Right lobe of liver (tissue), 6 donors: ENCODE measurements at regions not wholly inside any gene's neighbourhood (a gene's known extent, or its start where the extent isn't known, plus 50 kb on each side); places are given as distances from the start of the nearest gene placed in this dataset.

Source experiments
- ATAC-seq, 4 donors: fragments of 200-7000 bp; cut with Tn5 transposase; one replicate each; pipeline ENCODE4 v1.9.1; 2020; ENCODE audit warnings: mild to moderate bottlenecking in 4 of 4, moderate library complexity in 4 of 4
- DNase-seq, 3 donors: peaks; one replicate each; pipeline ENCODE4 v3.0.0-alpha.2; 2020
- H3K27ac ChIP-seq, 3 donors: fragments of 200-600 bp; one replicate each; pipeline ENCODE4 v1.8.0; 2022
- H3K27me3 ChIP-seq, 2 donors: fragments of 200-600 bp; one replicate each; pipeline ENCODE4 v1.8.0; 2022
- H3K36me3 ChIP-seq, 4 donors: fragments of 200-600 bp; sonication (generic) in 1 of 4; one replicate each; pipeline versions ENCODE4 v1.5.1 to v1.8.0; 2017 to 2022; ENCODE audit warnings: control low read depth in 1 of 4
- H3K4me1 ChIP-seq, 4 donors: fragments of 200-600 bp; sonication (generic) in 1 of 4; one replicate each; pipeline versions ENCODE4 v1.5.1 to v1.8.0; 2017 to 2022; ENCODE audit warnings: control low read depth in 1 of 4
- H3K4me3 ChIP-seq, 3 donors: fragments of 200-600 bp; one replicate each; pipeline ENCODE4 v1.8.0; 2022
- H3K9me3 ChIP-seq, 4 donors: fragments of 200-600 bp; sonication (generic) in 1 of 4; one replicate each; pipeline versions ENCODE4 v1.5.1 to v1.8.0; 2017 to 2022; ENCODE audit warnings: control low read depth in 1 of 4
- POLR2A ChIP-seq: fragments of 450-650 bp; IDR thresholded peaks from one replicate; pipeline ENCODE4 v1.6.1; 2017; ENCODE audit warnings: antibody characterized with exemption, mild to moderate bottlenecking
- WGBS: methylation state at CpG from one replicate; pipeline ENCODE4 v1.1.6; 2018; ENCODE audit warnings: low coverage, low lambda C conversion rate; ENCODE audit not compliant: insufficient coverage; ENCODE audit errors: missing lambda C conversion rate; 5-methylcytosine and 5-hydroxymethylcytosine counted together
- intact Hi-C, 2 donors: fragments of 100-400 bp; cut with DNase I; formaldehyde crosslinking; loops; one replicate each; pipeline versions ENCODE4 v1.11.2 to v1.14.1; 2022
- TF ChIP-seq, protein P1 (sequence below), 4 donors: fragments of 200-600 bp in 3 of 4; fragments of 450-650 bp in 1 of 4; IDR thresholded peaks; one replicate each; pipeline versions ENCODE4 v1.5.1 to v1.8.0; 2016 to 2022; ENCODE audit warnings: antibody characterized with exemption in 4 of 4, mild to moderate bottlenecking in 2 of 4
- donor health status: DM: no; HTN: yes; CAD: no.
- donor health status: DM: no; HTN: no; CAD: no.
- donor health status: DM: no; HTN: no; CAD: no.
- donor health status: DM: no; HTN: yes; CAD: no.
- donor health status: DM: no; HTN: yes; CAD: no.

DNA sequence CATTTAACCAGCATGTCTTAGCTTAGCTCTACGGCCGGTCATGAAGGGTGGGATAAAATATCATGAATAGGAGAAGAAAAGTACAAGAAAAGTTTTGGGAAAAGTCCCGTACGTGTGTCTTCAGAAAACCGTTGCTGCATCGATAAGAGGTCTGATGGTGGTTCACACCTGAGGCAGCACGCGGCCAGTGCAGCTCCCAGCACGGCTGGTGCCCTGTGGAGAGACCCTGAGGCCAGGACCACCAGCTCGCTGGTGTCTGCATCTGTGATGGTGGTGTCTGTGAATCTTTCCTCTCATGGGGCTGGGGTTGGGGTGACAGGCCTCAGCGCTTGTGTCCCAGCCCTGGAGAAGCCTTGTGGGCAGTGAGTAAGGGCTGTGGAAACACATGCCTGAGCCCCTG is 148.9 kb upstream of the IRX4 start:
- WGBS: 69% methylated on average over 5 of the region's 11 CpGs
- Histone ChIP-seq H3K36me3 (no peaks in the 10 kb centered on the region), H3K9me3 (no peaks in the 10 kb centered on the region), H3K4me3 (no peak overlapping the region), H3K27me3 (no peaks in the 10 kb centered on the region), H3K4me1 (no peaks in the 10 kb centered on the region), H3K27ac (no peak overlapping the region)
- ATAC-seq (peak in 1 of 4 donors; percentile 14), DNase-seq (no peak)
- intact Hi-C loops: no loop called here
- TF ChIP-seq, protein P1, sequence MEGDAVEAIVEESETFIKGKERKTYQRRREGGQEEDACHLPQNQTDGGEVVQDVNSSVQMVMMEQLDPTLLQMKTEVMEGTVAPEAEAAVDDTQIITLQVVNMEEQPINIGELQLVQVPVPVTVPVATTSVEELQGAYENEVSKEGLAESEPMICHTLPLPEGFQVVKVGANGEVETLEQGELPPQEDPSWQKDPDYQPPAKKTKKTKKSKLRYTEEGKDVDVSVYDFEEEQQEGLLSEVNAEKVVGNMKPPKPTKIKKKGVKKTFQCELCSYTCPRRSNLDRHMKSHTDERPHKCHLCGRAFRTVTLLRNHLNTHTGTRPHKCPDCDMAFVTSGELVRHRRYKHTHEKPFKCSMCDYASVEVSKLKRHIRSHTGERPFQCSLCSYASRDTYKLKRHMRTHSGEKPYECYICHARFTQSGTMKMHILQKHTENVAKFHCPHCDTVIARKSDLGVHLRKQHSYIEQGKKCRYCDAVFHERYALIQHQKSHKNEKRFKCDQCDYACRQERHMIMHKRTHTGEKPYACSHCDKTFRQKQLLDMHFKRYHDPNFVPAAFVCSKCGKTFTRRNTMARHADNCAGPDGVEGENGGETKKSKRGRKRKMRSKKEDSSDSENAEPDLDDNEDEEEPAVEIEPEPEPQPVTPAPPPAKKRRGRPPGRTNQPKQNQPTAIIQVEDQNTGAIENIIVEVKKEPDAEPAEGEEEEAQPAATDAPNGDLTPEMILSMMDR (IDR thresholded peaks at IDR 0.05): no peak
- TF ChIP-seq POLR2A: no peak

GRCh38 chr5:2030131-2030530 is 147.4 kb upstream of the IRX4 start:
- no peak for DNase-seq
- Histone ChIP-seq H3K4me1 (no peaks in the 10 kb centered on the region), H3K4me3 (no peak overlapping the region), H3K9me3 (no peaks in the 10 kb centered on the region), H3K36me3 (no peaks in the 10 kb centered on the region), H3K27ac (no peak overlapping the region), H3K27me3 (no peaks in the 10 kb centered on the region)
- no peak for TF ChIP-seq POLR2A
- TF ChIP-seq, protein P1 (IDR thresholded peaks at IDR 0.05): no peak
- ATAC-seq: no peak
- intact Hi-C loops: no loop called here
- WGBS: 37% methylated on average over 5 of the region's 5 CpGs

DNA sequence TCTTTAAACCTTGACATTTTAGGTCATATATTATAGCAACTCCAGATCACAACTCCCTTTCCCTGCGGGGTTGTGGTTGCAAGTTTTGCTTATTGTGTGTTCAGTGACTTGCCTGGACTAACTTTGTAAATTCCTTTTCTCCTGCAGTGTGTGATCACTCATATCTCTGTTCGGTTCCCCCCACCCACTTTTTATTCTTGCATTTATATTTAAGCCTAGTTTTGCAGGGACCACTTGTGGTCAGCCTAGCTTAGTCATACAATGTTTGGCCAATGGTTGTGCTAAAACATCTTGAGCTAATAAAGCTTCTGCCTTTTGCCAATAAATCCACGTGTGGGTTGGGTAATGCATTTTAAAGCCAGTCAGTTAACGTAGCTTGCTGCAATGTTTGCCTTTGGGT is 146.5 kb upstream of the IRX4 start:
- intact Hi-C loops: no loop called here
- WGBS: 47% methylated on average over 4 of the region's 4 CpGs
- H3K27ac ChIP-seq: no peak overlapping the region
- TF ChIP-seq POLR2A: no peak
- TF ChIP-seq, protein P1 (IDR thresholded peaks at IDR 0.05): no peak
- H3K27me3 ChIP-seq: no peaks in the 10 kb centered on the region
- H3K4me1 ChIP-seq: no peaks in the 10 kb centered on the region
- no peak for ATAC-seq
- H3K36me3 ChIP-seq: no peaks in the 10 kb centered on the region
- H3K4me3 ChIP-seq: no peak overlapping the region
- DNase-seq: no peak
- H3K9me3 ChIP-seq: no peaks in the 10 kb centered on the region

- ATAC-seq: no peak
- 64% methylated on average over 2 of the region's 2 CpGs for whole genome bisulfite sequencing
- Histone ChIP-seq H3K4me3 (no peak overlapping the region), H3K4me1 (no peaks in the 10 kb centered on the region), H3K9me3 (no peaks in the 10 kb centered on the region), H3K27me3 (peaks cover 0 to 3% of the 10 kb centered on the region in 2 donors), H3K27ac (no peak overlapping the region), H3K36me3 (no peaks in the 10 kb centered on the region)
- TF ChIP-seq, protein P1 (IDR thresholded peaks at IDR 0.05): no peak
- TF ChIP-seq POLR2A: no peak
- intact Hi-C loops: no loop called here
- no peak for DNase-seq
Measured at GRCh38 chr5:2027790-2028189, 145.1 kb upstream of the IRX4 start.
